HEK293T (cell line): ENCODE measurements at regions not wholly inside any gene's neighbourhood (a gene's known extent, or its start where the extent isn't known, plus 50 kb on each side); places are given as distances from the start of the nearest gene placed in this dataset.

Source experiments
- CTCF ChIA-PET: fragments of 350-600 bp; formaldehyde crosslinking; extraction: SDS; loops from one replicate; lab custom pipeline; 2021; ENCODE audit warnings: antibody characterized with exemption, inconsistent platforms; lab: Yijun Ruan, JAX
- POLR2A ChIA-PET: fragments of 350-600 bp; formaldehyde crosslinking; extraction: SDS; loops from one replicate; lab custom pipeline; 2020; ENCODE audit warnings: antibody characterized with exemption, inconsistent platforms; lab: Yijun Ruan, JAX
- DNase-seq: peaks from one replicate; pipeline ENCODE4 v3.0.0; 2012; ENCODE audit warnings: mixed read lengths; ENCODE audit errors: extremely low spot score
- ARNT ChIP-seq: fragments of 450-650 bp; IDR thresholded peaks from 2 replicates; pipeline ENCODE4 v1.6.1; 2017; ENCODE audit warnings: mild to moderate bottlenecking
- BHLHE40 ChIP-seq: fragments of 450-650 bp; IDR thresholded peaks from 2 replicates; pipeline ENCODE4 v1.6.1; 2016; ENCODE audit warnings: mild to moderate bottlenecking, moderate library complexity, borderline replicate concordance
- CTBP1 ChIP-seq: fragments of 450-650 bp; IDR thresholded peaks from 2 replicates; pipeline ENCODE4 v1.6.1; 2016; ENCODE audit warnings: borderline replicate concordance
- ELF4 ChIP-seq: fragments of 450-650 bp; IDR thresholded peaks from 2 replicates; pipeline ENCODE4 v1.6.1; 2017; ENCODE audit warnings: antibody characterized with exemption
- FOXA1 ChIP-seq: fragments of 450-650 bp; IDR thresholded peaks from 2 replicates; pipeline ENCODE4 v1.6.1; 2016; ENCODE audit warnings: mild to moderate bottlenecking
- FOXK2 ChIP-seq: fragments of 450-650 bp; IDR thresholded peaks from 2 replicates; pipeline ENCODE4 v1.6.1; 2016; ENCODE audit warnings: mild to moderate bottlenecking
- FOXM1 ChIP-seq: fragments of 450-650 bp; IDR thresholded peaks from 2 replicates; pipeline ENCODE4 v1.6.1; 2017; ENCODE audit warnings: mild to moderate bottlenecking, borderline replicate concordance
- HDGF ChIP-seq: fragments of 450-650 bp; IDR thresholded peaks from 2 replicates; pipeline ENCODE4 v1.6.1; 2017; ENCODE audit warnings: antibody characterized with exemption, borderline replicate concordance
- L3MBTL2 ChIP-seq: fragments of 450-650 bp; conservative IDR thresholded peaks from 2 replicates; pipeline ENCODE4 v1.6.1; 2016; ENCODE audit warnings: mild to moderate bottlenecking
- LEF1 ChIP-seq: fragments of 450-650 bp; IDR thresholded peaks from 2 replicates; pipeline ENCODE4 v1.6.1; 2017; ENCODE audit warnings: mild to moderate bottlenecking, borderline replicate concordance
- NFRKB ChIP-seq: fragments of 450-650 bp; IDR thresholded peaks from 2 replicates; pipeline ENCODE4 v1.6.1; 2016; ENCODE audit warnings: mild to moderate bottlenecking, moderate library complexity
- SP1 ChIP-seq: fragments of 450-650 bp; IDR thresholded peaks from 2 replicates; pipeline ENCODE4 v1.6.1; 2017
- SUZ12 ChIP-seq: fragments of 450-650 bp; IDR thresholded peaks from 2 replicates; pipeline ENCODE4 v1.6.1; 2016; ENCODE audit warnings: mild to moderate bottlenecking
- TARDBP ChIP-seq: fragments of 450-650 bp; IDR thresholded peaks from 2 replicates; pipeline ENCODE4 v1.6.1; 2016
- ZNF384 ChIP-seq: fragments of 450-650 bp; IDR thresholded peaks from 2 replicates; pipeline ENCODE4 v1.6.1; 2016
- TF ChIP-seq, protein P1 (sequence below): fragments of 450-650 bp; IDR thresholded peaks from 2 replicates; pipeline ENCODE4 v1.6.1; 2016

DNA sequence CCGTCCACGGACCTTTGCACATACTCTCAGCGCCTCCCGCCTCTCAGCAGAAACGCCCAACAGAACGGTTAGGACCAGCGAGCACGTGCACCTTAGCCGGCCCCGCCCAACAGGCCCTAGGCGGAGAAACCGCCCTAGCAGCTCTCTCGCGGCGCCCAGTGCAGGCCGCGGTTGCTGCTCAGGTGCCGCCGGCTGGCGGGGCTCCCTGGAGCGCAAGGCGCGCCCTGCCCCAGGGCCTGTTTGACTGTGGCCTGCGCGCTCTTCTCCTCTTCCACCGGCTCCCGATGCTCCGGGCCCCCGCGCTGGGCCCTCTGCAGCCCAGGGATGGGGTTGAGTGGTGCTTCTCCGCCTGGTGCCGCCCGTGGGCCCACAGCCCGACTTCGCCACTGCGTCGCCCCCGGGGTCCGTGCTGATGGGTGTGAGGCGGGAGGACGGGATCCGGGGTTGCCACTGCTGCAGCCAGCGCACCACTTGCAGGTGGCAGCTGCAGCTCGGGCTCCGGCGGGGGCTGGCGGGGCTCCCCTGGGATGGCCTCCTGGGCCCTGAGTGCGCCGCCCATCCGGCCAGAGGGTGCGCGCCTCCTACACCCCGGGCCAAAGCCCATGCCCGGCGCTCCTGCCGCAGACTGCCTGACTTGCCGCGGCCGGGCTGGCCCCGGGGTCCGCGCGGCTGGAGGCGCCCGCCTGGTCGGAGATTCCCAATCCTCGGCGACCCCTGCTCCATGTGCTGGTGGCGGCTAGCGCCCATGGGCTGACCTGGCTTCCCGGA, 1889.4 kb upstream of the CDH9 start:
- ChIA-PET POLR2A (no interaction called here), CTCF (no interaction called here)
- DNase-seq: no peak
- TF ChIP-seq NFRKB (no peak), ZNF384 (no peak), SP1 (no peak), LEF1 (no peak), ARNT (no peak), SUZ12 (no peak), CTBP1 (no peak), FOXK2 (no peak), HDGF (no peak), TARDBP (no peak), BHLHE40 (no peak), L3MBTL2 (no peak), FOXA1 (no peak), ELF4 (no peak)
- TF ChIP-seq, protein P1, sequence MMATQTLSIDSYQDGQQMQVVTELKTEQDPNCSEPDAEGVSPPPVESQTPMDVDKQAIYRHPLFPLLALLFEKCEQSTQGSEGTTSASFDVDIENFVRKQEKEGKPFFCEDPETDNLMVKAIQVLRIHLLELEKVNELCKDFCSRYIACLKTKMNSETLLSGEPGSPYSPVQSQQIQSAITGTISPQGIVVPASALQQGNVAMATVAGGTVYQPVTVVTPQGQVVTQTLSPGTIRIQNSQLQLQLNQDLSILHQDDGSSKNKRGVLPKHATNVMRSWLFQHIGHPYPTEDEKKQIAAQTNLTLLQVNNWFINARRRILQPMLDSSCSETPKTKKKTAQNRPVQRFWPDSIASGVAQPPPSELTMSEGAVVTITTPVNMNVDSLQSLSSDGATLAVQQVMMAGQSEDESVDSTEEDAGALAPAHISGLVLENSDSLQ: no peak

DNA sequence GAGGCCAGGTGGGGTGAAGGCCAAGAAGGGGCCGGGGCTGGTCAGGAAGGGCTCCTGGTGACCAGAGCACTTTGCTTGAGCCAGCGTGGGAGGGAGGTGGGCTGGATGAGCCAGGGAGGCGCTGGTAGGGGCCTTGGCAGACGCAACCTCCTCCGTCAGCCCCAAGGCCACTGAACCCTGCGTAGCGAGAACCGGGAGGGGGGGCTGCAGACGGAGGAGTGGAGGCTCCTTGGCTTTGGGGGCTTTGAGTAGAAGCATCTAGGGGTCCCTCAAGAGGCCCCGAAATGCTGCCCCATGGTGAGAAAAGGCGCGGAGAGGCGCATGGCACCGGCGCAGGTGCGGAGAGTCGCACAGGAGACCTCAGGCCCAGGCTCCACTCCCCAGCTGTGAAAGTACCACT, 1888.0 kb upstream of the CDH9 start:
- DNase-seq: no peak
- TF ChIP-seq L3MBTL2: no peak
- no peak for TF ChIP-seq SP1
- no peak for TF ChIP-seq HDGF
- POLR2A ChIA-PET: no interaction called here
- CTCF ChIA-PET: no interaction called here

DNA sequence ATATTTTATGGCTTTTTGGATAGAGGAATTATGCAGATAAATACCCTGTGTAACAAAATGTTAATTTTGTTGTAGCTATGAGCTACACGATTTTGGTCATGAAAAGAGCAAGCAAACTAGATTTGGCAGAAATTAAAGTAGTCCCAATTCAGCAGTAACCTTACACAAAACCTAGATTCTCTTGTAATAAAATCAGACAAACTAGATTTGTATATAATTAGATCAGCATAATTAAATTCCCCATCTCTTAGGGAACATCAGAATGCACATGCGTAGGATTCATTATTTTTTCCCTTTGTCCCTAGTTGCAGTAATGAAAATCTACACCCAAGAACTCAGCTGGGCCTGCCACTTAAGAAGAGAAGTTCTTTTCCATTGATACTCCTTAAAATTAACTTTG, 1879.2 kb upstream of the CDH9 start:
- no peak for TF ChIP-seq ARNT
- ChIA-PET POLR2A (no interaction called here), CTCF (no interaction called here)
- no peak for DNase-seq

DNA sequence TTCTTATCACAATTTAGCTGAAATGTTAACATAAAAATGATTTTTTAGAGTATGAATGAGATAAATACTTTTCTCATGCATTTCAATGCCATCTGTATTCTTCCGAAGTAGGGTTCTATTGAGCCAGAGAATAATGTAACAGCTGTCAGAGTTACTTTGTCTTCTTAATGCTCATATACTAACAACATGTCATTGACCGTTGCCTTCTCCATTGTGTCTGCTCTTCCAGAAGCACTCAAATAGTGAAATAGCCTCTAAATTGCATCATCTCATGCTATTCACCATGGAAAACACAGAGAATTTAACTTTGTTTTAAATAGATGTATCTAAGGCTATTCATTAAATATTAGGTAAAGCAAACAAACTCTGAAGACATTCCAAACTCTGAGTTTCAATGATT, 1875.9 kb upstream of the CDH9 start:
- TF ChIP-seq SP1: no peak
- TF ChIP-seq, protein P1: no peak
- TF ChIP-seq ARNT: no peak
- TF ChIP-seq FOXA1: no peak

DNA sequence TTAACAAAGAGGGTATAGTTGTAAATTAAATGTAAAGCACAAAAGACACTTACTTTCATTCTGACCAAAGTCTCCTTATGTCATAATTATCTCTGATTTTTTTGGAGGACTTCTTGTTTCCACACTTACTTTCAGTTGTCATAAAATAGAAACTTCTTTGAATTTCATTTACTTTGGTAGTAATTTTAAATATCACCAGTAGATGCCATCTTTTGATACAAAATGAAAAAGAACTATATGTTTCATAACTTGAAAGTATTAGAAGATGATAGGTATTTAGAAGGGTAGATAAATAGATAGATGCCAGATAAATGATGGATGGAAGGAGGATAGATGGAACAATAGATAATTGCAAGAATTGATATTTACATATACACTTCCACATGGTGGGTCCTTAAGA, 1865.3 kb upstream of the CDH9 start:
- no peak for TF ChIP-seq ARNT
- no peak for TF ChIP-seq FOXK2
- TF ChIP-seq HDGF: no peak
- TF ChIP-seq ELF4: no peak
- TF ChIP-seq NFRKB: no peak
- no peak for TF ChIP-seq FOXA1
- ChIA-PET POLR2A (no interaction called here), CTCF (no interaction called here)
- DNase-seq: no peak

More for the DNA sequence above, 1875.9 kb upstream of the CDH9 start:
- ChIA-PET CTCF (no interaction called here), POLR2A (no interaction called here)
- no peak for DNase-seq

DNA sequence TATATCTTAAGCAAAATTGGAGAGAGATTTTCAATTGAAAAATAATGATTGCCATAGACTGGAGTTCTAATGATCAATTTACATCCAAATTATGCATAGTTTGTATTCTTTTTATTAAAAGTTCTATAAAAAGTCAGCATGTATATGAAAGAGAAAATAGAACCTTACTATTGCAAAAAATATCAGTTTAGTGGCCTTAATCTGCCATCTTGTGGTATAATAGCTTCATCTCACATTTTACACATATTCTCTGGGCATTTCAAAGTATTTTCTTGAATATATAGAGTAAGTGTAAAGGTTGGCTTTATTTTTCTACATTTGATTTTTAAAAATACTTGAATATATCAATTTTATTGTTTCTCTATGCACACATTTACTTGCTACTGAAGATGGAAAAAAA, 1858.6 kb upstream of the CDH9 start:
- CTCF ChIA-PET: interaction anchor here (0.6 to 1.2 kb wide), 2 partner anchors 15 to 37 kb away, joined by 3 read pairs; no protein-coding TSS in a partner anchor

DNA sequence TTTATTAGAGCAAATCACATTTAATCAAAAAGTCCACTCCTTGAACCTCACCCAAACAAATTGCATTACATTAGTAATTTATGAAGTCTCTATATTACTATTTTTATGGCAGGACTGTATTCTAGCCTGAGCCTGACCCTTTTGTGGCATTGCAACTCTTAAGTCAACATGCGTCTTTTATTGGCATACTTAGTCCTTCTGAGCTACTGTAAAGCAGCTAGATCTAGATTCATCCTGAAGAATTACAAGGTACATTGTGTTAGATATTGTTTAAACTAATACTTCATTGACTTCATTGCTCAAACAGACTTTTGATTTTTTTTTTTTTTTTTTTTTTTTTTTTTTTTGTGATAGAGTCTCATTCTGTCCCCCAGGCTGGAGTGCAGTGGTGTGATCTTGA, 1842.5 kb upstream of the CDH9 start:
- TF ChIP-seq NFRKB (no peak), FOXA1 (no peak), BHLHE40 (no peak), HDGF (no peak), FOXM1 (no peak), CTBP1 (no peak), TARDBP (no peak)
- TF ChIP-seq, protein P1: no peak
- CTCF ChIA-PET: interaction anchor here (1.3 kb wide), 1 partner anchor 17 kb away, joined by 3 read pairs; no protein-coding TSS in a partner anchor
- POLR2A ChIA-PET: no interaction called here
- DNase-seq: no peak

More for the DNA sequence above, 1858.6 kb upstream of the CDH9 start:
- TF ChIP-seq LEF1: no peak
- TF ChIP-seq, protein P1: no peak
- TF ChIP-seq FOXK2: no peak
- TF ChIP-seq ELF4: no peak
- TF ChIP-seq FOXA1: no peak
- TF ChIP-seq HDGF: no peak
- no peak for TF ChIP-seq SP1
- no peak for TF ChIP-seq FOXM1
- TF ChIP-seq TARDBP: no peak
- no peak for TF ChIP-seq BHLHE40
- TF ChIP-seq L3MBTL2: no peak
- TF ChIP-seq NFRKB: no peak
- no peak for TF ChIP-seq ARNT
- no peak for TF ChIP-seq ZNF384
- no peak for TF ChIP-seq CTBP1
- no peak for DNase-seq
- POLR2A ChIA-PET: no interaction called here
